PFSK-1 (cell line): ENCODE measurements at regions not wholly inside any gene's neighbourhood (a gene's known extent, or its start where the extent isn't known, plus 50 kb on each side); places are given as distances from the start of the nearest gene placed in this dataset.

Experiments
- FOXP2 ChIP-seq: optimal IDR thresholded peaks from 2 replicates; pipeline ENCODE3; 2011; ENCODE audit warnings: borderline replicate concordance, control low read depth, inconsistent platforms; ENCODE audit not compliant: insufficient read depth; ENCODE audit errors: extremely low read length, extremely low read depth
- POLR2AphosphoS5 ChIP-seq: IDR thresholded peaks from 2 replicates; pipeline ENCODE4 v1.6.1; 2012; ENCODE audit warnings: low read depth, mild to moderate bottlenecking, control low read depth, low read length, moderate library complexity
- SIN3A ChIP-seq: IDR thresholded peaks from 2 replicates; pipeline ENCODE4 v1.6.1; 2012; ENCODE audit warnings: mild to moderate bottlenecking, low read length, moderate library complexity, borderline replicate concordance; ENCODE audit not compliant: insufficient read depth
- TAF1 ChIP-seq: IDR thresholded peaks from 2 replicates; pipeline ENCODE4 v1.6.1; 2012; ENCODE audit warnings: low read length, control low read depth, borderline replicate concordance; ENCODE audit not compliant: insufficient read depth
- TF ChIP-seq, protein P1 (sequence below), 2 experiments: IDR thresholded peaks; 2 replicates each; pipeline versions ENCODE4 v1.6.1 to v1.8.0; 2011 to 2012; ENCODE audit warnings: low read depth in 2 of 2, low read length in 2 of 2, control low read depth in 1 of 2, inconsistent platforms in 1 of 2, mild to moderate bottlenecking in 1 of 2, moderate library complexity in 1 of 2; ENCODE audit not compliant: insufficient read depth in 1 of 2

DNA sequence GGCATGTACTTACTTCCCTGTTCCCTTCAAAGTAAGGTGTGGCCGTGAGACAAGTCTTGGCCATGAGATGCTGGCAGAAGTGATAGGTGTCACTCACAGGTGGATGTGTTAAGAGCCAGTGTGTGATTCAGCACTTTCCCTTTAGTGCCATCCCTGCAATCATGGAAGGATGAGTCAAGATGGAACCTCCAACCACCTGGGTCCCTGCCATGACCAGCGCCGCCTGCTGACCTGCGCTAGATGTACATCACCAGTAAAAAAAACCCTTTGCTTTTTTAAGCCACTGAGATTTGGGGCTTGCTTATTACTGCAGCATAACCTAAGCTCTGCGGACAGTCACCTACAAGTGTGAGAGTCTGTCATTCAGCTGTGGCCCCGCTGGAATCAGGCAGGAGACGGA is 71.7 kb downstream of the TOMM20 start:
- TF ChIP-seq POLR2AphosphoS5 (no peak), TAF1 (no peak), SIN3A (no peak), FOXP2 (no peak)
- TF ChIP-seq, protein P1, sequence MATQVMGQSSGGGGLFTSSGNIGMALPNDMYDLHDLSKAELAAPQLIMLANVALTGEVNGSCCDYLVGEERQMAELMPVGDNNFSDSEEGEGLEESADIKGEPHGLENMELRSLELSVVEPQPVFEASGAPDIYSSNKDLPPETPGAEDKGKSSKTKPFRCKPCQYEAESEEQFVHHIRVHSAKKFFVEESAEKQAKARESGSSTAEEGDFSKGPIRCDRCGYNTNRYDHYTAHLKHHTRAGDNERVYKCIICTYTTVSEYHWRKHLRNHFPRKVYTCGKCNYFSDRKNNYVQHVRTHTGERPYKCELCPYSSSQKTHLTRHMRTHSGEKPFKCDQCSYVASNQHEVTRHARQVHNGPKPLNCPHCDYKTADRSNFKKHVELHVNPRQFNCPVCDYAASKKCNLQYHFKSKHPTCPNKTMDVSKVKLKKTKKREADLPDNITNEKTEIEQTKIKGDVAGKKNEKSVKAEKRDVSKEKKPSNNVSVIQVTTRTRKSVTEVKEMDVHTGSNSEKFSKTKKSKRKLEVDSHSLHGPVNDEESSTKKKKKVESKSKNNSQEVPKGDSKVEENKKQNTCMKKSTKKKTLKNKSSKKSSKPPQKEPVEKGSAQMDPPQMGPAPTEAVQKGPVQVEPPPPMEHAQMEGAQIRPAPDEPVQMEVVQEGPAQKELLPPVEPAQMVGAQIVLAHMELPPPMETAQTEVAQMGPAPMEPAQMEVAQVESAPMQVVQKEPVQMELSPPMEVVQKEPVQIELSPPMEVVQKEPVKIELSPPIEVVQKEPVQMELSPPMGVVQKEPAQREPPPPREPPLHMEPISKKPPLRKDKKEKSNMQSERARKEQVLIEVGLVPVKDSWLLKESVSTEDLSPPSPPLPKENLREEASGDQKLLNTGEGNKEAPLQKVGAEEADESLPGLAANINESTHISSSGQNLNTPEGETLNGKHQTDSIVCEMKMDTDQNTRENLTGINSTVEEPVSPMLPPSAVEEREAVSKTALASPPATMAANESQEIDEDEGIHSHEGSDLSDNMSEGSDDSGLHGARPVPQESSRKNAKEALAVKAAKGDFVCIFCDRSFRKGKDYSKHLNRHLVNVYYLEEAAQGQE (IDR thresholded peaks at IDR 0.05; ENCODE audit: insufficient read depth in 1 of 2, low read depth in 2 of 2, low read length in 2 of 2): no peak
